Thyroid gland (tissue), 4 donors: ENCODE measurements at regions not wholly inside any gene's neighbourhood (a gene's known extent, or its start where the extent isn't known, plus 50 kb on each side); places are given as distances from the start of the nearest gene placed in this dataset.

Experiments used
- DNase-seq, 2 donors: peaks; one replicate each; pipeline ENCODE4 v3.0.0-alpha.2; 2019
- H3K27ac ChIP-seq, 3 donors: fragments of 200-600 bp; sonication (generic); 1 replicate in 2 of 3; 2 replicates in 1 of 3; pipeline ENCODE4 v1.5.1; 2016 to 2019; ENCODE audit warnings: mild to moderate bottlenecking in 1 of 3, moderate library complexity in 1 of 3
- H3K27me3 ChIP-seq: fragments of 200-600 bp; sonication (generic); one replicate; pipeline ENCODE4 v1.5.1; 2019
- H3K36me3 ChIP-seq, 2 donors: fragments of 200-600 bp; sonication (generic); one replicate each; pipeline ENCODE4 v1.5.1; 2016 to 2019
- H3K4me1 ChIP-seq, 2 donors: fragments of 200-600 bp; sonication (generic); one replicate each; pipeline ENCODE4 v1.5.1; 2017 to 2019
- H3K4me3 ChIP-seq, 3 donors: fragments of 200-600 bp; sonication (generic); replicated peaks in 1 of 3; 1 replicate in 2 of 3; 2 replicates in 1 of 3; pipeline ENCODE4 v1.5.1; 2016; ENCODE audit warnings: mild to moderate bottlenecking in 1 of 3
- H3K9me3 ChIP-seq: fragments of 200-600 bp; sonication (generic); one replicate; pipeline ENCODE4 v1.5.1; 2017
- POLR2A ChIP-seq, 2 donors: fragments of 450-650 bp; IDR thresholded peaks; one replicate each; pipeline ENCODE4 v1.6.1; 2017; ENCODE audit warnings: antibody characterized with exemption in 2 of 2, mild to moderate bottlenecking in 2 of 2, moderate library complexity in 1 of 2
- WGBS, 2 donors: methylation state at CpG; one replicate each; pipeline ENCODE4 v1.1.5; 2017; 5-methylcytosine and 5-hydroxymethylcytosine counted together
- intact Hi-C: fragments of 100-400 bp; cut with DNase I; formaldehyde crosslinking; loops from one replicate; pipeline ENCODE4 v1.15.1; 2023
- TF ChIP-seq, protein P1 (sequence below), 6 experiments: fragments of 200-600 bp in 3 of 6; fragments of 450-650 bp in 3 of 6; sonication (generic) in 3 of 6; IDR thresholded peaks; one replicate each; pipeline ENCODE4 v1.5.1; 2016 to 2019; ENCODE audit warnings: antibody characterized with exemption in 6 of 6, mild to moderate bottlenecking in 2 of 6, inconsistent platforms in 1 of 6, moderate library complexity in 1 of 6

DNA sequence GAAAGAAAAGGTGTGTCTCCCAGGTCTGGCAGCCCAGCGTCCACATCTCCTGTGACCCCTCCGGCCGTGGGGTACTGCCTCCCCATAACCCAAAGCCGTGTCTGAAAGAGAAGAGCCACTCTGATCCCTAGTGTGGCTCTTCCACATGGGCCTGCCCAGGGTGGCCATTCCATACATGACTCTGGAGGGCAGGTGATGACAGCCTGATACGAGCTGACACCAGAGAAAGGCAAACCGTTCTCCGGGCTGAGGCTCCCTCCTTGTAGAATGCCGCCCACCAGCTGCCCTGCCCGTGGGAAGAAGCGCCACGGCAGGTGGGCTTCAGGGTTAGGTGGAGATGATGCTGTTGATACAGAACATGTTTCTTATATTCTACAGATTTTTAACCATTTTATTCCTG lies 451.6 kb upstream of the SALL3 start:
- H3K9me3 ChIP-seq, result no peaks in the 10 kb centered on the region
- TF ChIP-seq POLR2A (IDR thresholded peaks at IDR 0.05), result no peak
- TF ChIP-seq, protein P1, sequence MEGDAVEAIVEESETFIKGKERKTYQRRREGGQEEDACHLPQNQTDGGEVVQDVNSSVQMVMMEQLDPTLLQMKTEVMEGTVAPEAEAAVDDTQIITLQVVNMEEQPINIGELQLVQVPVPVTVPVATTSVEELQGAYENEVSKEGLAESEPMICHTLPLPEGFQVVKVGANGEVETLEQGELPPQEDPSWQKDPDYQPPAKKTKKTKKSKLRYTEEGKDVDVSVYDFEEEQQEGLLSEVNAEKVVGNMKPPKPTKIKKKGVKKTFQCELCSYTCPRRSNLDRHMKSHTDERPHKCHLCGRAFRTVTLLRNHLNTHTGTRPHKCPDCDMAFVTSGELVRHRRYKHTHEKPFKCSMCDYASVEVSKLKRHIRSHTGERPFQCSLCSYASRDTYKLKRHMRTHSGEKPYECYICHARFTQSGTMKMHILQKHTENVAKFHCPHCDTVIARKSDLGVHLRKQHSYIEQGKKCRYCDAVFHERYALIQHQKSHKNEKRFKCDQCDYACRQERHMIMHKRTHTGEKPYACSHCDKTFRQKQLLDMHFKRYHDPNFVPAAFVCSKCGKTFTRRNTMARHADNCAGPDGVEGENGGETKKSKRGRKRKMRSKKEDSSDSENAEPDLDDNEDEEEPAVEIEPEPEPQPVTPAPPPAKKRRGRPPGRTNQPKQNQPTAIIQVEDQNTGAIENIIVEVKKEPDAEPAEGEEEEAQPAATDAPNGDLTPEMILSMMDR (IDR thresholded peaks at IDR 0.05), result no peak
- no peaks in the 10 kb centered on the region for H3K27me3 ChIP-seq
- no peaks in the 10 kb centered on the region for H3K36me3 ChIP-seq
- DNase-seq, result no peak
- 90 to 92% methylated on average over 11 of the region's 11 CpGs for WGBS, 2 donors
- no peak overlapping the region for H3K27ac ChIP-seq
- H3K4me3 ChIP-seq, result no peak overlapping the region
- intact Hi-C loops, result no loop called here
- H3K4me1 ChIP-seq, result peaks cover 17% of the 10 kb centered on the region in 2 donors

DNA sequence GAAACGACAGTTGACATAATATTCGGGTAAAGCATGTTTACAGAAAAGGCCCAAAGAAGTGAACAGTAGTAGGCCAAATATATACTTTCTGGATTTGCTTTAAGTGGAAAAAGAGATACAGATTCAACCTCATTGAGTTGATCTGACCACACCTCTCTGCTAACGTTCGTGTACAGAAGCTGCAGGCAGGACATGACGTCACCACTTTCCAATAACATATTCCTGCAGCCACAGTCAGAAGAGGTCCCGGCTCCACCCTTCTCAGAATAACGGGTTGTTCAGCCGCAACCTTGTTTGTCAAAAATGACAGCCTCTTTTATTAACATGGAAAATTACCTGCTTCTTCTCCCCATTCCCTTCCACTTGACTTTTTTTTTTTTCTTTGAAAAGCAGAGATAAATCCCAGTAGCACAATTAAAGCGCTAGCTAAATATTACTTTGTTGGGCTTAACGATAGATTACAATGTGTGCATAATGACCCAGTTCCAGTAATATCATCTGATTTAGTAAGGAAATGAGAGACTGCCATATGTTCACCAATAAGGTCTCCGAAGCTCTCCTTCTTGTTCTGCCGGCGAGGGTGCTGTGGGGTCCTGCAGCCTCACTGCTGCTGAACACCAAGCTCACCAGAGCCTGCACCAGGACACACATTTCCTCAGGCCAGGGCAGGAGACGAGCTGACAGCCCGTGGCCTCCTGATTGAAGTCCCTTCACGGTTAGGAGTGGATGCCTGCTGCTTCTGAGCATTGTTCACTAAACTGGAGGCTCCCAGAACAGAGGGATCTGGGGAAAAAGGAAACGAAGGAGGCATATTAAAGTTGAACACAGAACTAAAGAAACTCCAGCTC lies 451.0 kb upstream of the SALL3 start:
- no peaks in the 10 kb centered on the region for H3K36me3 ChIP-seq
- 63 to 68% methylated on average over 17 of the region's 17 CpGs for WGBS, 2 donors

DNA sequence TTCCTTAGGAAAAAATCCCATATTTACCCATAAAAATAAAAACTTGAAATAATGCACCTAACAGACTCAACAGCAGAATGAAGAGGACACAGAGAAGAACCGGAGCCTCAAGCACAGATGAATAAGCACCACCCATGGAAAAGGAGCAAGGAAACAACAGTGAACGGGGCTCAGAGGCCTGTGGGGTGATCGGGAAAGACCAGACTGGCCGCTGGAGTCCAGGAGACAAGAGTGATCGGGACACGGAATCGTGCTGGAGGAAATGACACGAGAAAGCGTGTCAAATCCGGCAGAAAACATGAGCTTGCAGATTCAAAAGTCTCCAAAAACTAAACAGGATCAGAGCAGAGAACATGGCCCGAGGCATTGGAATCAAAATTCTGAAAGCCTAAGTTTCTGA lies 448.0 kb upstream of the SALL3 start:
- DNase-seq, result no peak
- Histone ChIP-seq H3K27me3 (no peaks in the 10 kb centered on the region), H3K36me3 (no peaks in the 10 kb centered on the region), H3K27ac (no peak overlapping the region), H3K4me3 (no peak overlapping the region), H3K9me3 (no peaks in the 10 kb centered on the region), H3K4me1 (peaks cover 1 to 3% of the 10 kb centered on the region in 2 donors)
- TF ChIP-seq POLR2A (IDR thresholded peaks at IDR 0.05), result no peak
- TF ChIP-seq, protein P1 (IDR thresholded peaks at IDR 0.05), result no peak
- 85 to 90% methylated on average over 11 of the region's 11 CpGs for WGBS, 2 donors
- intact Hi-C loops, result no loop called here

More for the DNA sequence above, 451.0 kb upstream of the SALL3 start:
- no peak for DNase-seq
- H3K4me1 ChIP-seq, result peaks cover 17% of the 10 kb centered on the region in 2 donors
- H3K27me3 ChIP-seq, result no peaks in the 10 kb centered on the region
- intact Hi-C loops, result no loop called here
- TF ChIP-seq, protein P1 (IDR thresholded peaks at IDR 0.05), result no peak
- no peak for TF ChIP-seq POLR2A (IDR thresholded peaks at IDR 0.05)
- H3K27ac ChIP-seq, result no peak overlapping the region
- no peak overlapping the region for H3K4me3 ChIP-seq
- no peaks in the 10 kb centered on the region for H3K9me3 ChIP-seq

DNA sequence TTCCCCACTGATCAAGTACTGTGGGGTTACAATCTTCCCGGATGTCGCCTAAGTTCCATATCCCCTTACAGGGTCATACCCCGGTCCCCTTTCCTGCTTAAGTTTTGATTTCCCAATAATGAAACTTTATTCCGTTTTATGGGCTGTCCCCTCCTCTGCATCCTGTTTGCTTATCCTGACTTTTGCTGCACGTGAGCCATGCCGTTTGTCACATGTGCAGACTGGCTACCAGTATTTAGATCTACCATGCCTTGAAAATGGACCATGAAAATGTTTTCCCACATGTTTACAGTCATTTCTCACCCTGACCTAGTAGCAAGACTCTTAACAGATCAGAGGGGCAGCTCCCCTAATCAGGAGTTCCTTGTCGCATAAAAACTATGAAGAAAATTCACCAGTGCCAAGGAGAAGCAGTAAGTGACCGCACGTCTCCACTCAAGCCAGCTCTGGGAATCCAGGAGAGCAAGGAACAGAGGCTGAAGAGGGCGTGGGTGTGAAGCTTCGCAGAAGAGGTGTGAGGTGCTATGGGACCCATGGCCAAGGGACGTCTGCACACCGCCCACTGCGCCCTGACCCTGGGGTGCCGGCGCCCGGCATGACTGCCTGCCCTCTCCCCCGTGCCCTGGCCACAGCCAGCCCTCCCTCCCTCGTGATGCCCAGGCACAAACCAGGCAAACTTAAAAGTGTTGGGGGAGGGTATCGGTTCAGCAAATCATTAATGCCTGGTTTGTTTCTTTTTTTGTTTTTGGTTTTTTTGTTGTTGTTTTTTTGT lies 440.8 kb upstream of the SALL3 start:
- Histone ChIP-seq H3K4me1 (peaks cover 19% of the 10 kb centered on the region in 2 donors), H3K4me3 (no peak overlapping the region), H3K27me3 (no peaks in the 10 kb centered on the region), H3K36me3 (no peaks in the 10 kb centered on the region), H3K9me3 (no peaks in the 10 kb centered on the region), H3K27ac (no peak overlapping the region)
- no peak for DNase-seq
- intact Hi-C loops, result no loop called here
- WGBS, 2 donors, result 83 to 88% methylated on average over 20 of the region's 20 CpGs
- TF ChIP-seq, protein P1 (IDR thresholded peaks at IDR 0.05), result no peak
- no peak for TF ChIP-seq POLR2A (IDR thresholded peaks at IDR 0.05)
